H1 (cell line): ENCODE measurements at regions not wholly inside any gene's neighbourhood (a gene's known extent, or its start where the extent isn't known, plus 50 kb on each side); places are given as distances from the start of the nearest gene placed in this dataset.

Experiments
- ASH2L ChIP-seq: fragments of 200-600, 300-600 bp; sonication (generic); IDR thresholded peaks from one replicate; pipeline ENCODE4 v1.7.1; 2017; ENCODE audit warnings: low read length
- CHD1 ChIP-seq: IDR thresholded peaks from 2 replicates; pipeline ENCODE4 v1.6.1; 2012; ENCODE audit warnings: low read depth, low read length, improper control_type of control experiment
- RNF2 ChIP-seq: fragments of 200-900, 300-1000 bp; sonication (generic); IDR thresholded peaks from 2 replicates; pipeline ENCODE4 v1.7.1; 2016; ENCODE audit warnings: borderline replicate concordance, low read depth, mild to moderate bottlenecking, antibody characterized with exemption, low read length; ENCODE audit not compliant: poor library complexity, severe bottlenecking; ENCODE audit errors: missing control alignments
- TAF1 ChIP-seq: IDR thresholded peaks from 2 replicates; pipeline ENCODE4 v1.6.1; 2011; ENCODE audit warnings: mild to moderate bottlenecking, low read depth, low read length

- TF ChIP-seq RNF2 (no peak), ASH2L (no peak), TAF1 (no peak), CHD1 (no peak)
Observed at GRCh38 chr7:109343678-109344077, 774.0 kb downstream of the DNAJB9 start (continued).
